ENCODE measurements at regions not wholly inside any gene's neighbourhood (a gene's known extent, or its start where the extent isn't known, plus 50 kb on each side); places are given as distances from the start of the nearest gene placed in this dataset.
A peak's percentile ranks its signal among the peaks of the same experiment; 100 is the strongest.
"Not testable (repeated sequence)": the region's sequence is repeated elsewhere in the genome, so short reads cannot be mapped to it uniquely, and the experiment has no call there.

DNA sequence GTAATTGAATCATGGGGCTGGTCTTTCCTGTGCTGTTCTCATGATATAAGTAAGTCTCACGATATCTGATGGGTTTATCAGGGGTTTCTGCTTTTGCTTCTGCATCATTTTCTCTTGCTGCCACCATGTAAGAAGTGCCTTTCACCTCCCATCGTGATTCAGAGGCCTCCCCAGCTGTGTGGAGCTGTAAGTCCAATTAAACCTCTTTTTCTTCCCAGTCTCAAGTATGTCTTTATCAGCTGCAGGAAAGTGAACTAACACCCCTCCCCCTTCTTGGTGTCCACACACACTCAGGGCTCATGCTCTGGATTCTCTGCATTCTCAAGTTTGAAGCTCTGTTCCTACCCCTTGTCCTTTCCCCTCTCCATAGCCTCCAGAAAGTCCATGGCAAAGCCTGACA lies 107.1 kb downstream of the THBS2 start:
- DNase-seq: no peak
- intact Hi-C loops (cut with micrococcal nuclease): no loop called here
- ATAC-seq: no peak

DNA sequence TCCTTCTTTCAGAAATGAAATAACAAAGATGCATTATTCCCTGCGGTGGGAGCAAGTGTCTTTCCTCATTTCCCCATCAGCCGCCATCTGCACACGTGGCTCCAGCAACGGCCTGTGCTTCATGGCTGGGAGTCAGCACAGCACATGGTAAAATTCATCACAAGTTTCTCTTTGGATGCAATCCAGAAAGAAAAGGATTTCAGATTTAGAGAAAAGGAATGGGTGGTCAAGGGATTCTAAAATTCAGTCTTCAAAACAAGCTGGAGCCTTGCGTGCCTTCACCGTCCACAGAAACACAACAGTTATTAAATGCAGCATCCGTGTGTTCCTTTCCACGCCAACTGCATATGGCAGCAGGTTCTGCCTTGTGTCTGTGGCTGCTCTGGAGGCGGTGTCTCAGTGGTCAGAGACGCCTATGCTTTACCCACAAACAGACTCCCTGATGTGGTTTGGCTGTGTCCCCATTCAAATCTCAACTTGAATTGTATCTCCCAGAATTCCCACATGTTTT lies 107.6 kb downstream of the THBS2 start:
- no peak for DNase-seq
- intact Hi-C loops (cut with micrococcal nuclease): no loop called here

DNA sequence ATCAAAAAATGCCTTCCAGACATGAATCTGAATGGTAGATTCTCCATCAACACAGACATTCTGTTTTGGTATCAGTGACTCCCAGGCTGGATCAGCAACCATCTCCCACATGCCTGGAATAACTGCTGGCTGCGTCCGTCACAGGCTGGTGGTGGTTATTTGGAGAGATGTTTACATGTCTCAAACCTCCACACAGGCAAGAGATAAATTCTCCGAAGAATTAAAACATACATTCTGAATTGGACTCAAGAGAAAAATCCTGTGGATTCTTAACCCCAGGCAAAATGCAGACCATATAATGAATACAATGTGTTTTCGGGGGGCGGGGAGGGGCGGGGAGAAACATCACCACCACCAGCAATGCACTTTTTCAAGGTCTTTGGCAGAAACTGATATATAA lies 108.2 kb downstream of the THBS2 start:
- ATAC-seq (no peak), DNase-seq (no peak)
- intact Hi-C loops (cut with micrococcal nuclease): no loop called here

More for the DNA sequence above, 107.6 kb downstream of the THBS2 start:
- ATAC-seq: peak; percentile 48

DNA sequence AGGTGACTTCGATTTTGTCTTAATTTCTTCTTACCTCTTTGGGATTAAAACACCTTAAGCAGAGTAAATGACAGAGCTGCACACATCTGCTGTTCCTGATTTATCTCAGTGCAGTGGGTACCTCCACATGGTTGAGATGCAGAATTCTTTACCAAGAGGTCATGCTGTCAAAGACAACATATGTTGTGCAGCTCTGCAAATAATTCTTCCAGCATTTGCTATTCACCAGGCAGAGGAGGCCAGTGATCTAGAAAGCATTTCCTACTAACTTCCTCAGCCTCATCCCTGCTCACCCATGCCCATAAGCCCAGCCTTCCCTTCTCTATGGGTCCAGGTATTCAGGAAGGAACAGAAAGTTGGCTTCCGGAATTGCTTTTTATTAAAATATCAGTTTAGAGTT lies 109.3 kb downstream of the THBS2 start:
- intact Hi-C loops (cut with micrococcal nuclease): no loop called here
- DNase-seq (no peak), ATAC-seq (no peak)

DNA sequence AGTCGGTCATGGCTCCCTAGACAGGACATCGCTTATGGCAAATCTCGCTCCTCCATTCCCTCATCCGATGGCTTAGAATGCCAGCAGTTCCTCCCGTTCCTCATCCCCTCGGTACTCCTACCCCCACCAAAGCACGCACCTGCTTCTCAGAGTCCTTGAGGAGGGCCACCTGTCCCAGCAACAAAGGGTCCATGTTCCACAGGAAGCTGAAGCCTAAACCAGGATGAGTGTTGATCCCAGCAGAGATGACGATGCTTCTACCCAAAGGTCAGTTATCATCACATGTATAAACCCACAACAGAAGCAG lies 111.2 kb downstream of the THBS2 start:
- ATAC-seq (no peak), DNase-seq (no peak)
- intact Hi-C loops (cut with micrococcal nuclease): no loop called here

DNA sequence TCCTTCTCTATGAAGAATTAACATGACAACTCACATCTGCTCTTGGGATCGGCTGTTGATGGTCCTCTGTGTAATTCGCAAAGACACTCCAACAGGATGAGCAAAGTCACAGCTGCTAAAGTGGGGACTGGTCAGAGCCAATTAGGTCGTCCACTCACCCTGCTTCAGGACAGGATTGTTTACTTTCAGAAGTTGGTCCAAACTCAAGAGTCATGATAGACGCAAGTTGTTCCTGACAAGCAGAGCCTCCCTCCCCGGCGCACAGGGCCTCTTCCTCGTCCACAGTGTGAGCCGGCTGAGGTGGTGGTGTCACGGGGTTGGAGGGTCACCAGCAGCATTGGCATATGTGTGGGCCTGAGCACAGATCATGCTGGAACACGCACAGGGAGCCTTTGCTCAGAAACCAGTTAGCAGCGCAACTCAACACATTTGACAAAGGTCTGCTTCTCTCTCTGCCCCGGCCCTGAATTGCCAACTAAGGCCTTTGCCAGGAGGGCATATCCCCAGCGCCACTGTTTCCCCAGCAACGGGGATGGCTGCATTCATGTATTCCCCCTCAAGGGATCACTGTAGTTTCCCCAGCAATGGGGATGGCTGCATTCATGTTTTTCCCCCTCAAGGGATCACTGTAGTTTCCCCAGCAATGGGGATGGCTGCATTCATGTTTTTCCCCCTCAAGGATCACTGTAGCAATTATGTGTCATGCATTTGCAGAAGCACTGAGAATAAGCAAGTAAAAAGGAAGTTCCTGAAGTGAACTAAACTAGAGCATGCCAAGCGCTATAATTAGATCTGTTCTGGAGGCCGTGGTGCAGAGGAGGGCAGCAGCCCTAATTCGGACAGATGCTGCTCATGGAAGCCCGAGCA lies 111.7 kb downstream of the THBS2 start:
- intact Hi-C loops (cut with micrococcal nuclease): no loop called here
- DNase-seq: peak; percentile 82

DNA sequence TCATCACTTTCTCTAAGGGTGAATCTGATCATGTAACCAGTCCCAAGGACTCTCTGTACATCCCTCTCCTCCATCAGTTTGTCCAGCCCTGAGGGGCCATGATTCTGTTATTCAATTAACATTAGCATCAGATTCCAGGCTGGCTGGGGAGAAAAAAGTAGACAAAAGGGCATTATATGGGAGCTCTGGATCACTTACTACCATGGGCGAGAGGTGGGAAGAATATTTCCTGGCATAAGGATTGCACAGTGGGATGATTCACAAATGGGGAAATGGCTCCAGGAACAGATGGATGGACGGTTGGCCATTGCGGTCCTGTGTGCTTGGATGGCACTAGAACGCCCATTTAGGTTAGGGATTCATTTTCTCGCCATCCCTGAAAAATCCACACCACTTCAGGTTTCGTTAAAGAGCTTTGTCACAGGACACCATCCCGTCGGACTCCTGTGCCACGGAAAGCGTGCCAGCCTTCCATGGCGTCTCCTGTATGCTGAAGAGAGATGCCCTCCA lies 112.6 kb downstream of the THBS2 start:
- no peak for DNase-seq
- no peak for ATAC-seq
- intact Hi-C loops (cut with micrococcal nuclease): no loop called here

More for the DNA sequence above, 111.7 kb downstream of the THBS2 start:
- peak; percentile 91 for ATAC-seq

DNA sequence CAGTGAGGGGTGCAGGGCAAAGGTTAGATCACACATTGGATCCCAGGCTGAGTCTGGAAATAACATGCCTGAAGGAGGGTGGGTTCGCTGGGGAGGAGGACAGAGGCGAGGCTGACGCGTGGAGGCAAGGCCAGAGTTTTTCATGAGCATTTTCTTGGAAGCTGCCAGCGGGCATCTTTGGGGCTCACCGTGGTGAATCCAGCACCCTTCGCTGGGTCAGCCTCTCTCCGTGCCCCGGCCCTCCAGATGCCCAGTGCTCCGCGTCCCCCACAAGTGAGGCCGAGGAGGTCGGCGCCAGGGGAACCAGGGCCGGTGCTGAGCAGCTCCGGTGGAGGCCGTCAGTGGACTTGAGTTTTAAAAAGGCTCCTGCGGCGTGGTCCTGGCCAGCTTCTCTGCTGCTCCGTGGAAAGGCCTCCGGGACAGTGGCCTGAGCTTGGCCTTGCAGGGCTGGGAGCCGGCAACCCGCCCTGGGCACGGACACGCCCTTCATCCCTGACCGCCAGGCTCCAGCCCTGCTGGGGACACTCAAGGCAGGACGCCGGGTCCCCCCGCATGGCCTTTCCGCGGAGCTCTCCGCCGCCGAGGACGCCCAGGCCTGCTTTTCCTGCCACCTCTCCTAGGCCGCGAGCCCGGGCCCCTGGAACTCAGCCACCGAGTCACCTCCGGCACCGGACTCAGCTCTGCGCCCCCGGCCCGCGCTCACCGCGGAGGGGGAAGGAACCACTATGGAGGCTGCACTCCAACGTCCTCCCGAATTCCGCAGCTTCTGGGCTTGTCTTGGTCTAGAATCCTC lies 114.3 kb downstream of the THBS2 start:
- ATAC-seq (no peak), DNase-seq (no peak)
- intact Hi-C loops (cut with micrococcal nuclease): no loop called here

DNA sequence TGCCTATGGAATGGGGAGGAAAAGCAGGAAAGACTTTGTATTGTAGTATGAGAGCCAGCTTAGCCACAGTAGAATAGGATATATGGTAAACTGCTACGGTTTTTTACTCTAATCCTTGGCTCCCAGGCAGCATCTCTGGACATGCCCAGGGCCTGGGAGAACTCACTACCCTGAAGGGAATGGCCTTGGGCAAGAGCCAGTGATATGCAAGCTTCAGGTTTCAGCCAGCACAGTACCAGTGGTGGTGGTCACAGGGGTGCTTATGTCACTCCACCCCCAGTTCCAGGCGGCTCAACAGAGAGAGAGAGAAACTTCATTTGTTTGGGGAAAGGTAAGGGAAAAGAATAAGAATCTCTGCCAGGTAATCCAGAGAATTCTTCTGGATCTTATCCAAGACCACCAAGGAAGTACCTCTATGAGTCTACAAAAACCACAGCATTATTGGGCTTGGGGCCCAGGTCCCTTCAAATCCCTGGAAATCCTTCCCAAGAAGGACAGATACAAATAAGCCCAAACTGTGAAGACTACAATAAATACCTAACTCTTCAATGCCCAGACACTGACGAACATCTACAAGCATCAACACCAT lies 121.2 kb downstream of the THBS2 start:
- intact Hi-C loops (cut with micrococcal nuclease): no loop called here
- ATAC-seq: no peak
- no peak for DNase-seq

DNA sequence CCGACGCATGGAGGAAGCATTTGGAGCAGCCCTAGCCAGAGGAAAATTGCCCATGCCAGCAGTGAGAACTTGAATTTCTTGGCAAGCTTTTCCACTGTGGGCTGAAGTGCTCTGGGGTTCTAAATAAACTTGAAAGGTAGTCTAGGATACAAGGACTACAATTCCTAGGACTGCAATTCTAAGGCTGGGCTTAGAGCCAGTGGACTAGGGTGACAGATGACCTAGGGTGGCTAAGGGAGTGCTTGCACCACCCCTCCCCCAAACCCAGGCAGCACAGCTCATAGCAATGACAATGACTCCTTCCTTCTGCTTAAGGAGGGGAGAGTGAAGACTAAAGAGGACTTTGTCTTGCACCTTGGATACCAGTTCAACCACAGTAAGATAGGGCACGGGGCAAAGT lies 122.3 kb downstream of the THBS2 start:
- DNase-seq: no peak
- intact Hi-C loops (cut with micrococcal nuclease): no loop called here
- ATAC-seq: no peak

DNA sequence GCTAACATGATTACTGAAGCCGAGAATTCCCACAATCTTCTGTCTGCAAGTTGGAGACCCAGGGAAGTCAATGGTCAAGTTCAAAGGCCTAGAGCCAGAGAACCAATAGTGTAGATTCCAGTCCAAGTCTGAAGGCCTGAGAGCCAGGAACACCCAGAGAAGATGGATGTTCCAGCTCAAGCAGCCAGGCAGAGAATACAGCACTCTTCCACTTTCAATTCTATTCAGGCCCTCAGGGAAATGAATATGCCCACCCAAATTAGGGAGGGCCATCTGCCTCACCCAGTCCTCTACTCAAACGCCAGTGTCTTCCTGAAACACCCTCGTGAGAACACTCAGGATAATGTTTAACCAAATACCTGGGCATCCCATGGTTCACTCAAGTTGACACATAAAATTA lies 123.5 kb downstream of the THBS2 start:
- no peak for DNase-seq
- intact Hi-C loops (cut with micrococcal nuclease): no loop called here
- no peak for ATAC-seq

DNA sequence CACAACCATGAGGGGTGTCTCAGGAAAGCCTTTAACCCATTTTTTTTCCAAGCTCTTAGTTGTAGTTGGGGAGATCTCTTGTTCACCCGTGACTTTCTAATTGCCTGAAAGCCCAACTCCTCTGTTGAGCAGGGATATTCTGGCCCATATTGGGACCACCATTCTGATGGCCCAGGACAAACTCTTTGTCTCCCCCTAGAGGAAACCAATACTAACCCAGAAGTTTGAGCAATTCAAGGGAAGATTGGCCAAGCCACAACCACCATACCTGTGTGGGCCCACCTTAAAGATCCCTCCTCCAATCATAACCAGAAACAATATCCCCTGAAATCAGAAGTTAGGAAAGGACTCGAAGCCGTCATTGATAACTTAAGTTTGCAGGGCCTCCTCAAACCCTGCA lies 132.6 kb downstream of the THBS2 start:
- DNase-seq (no peak), ATAC-seq (no peak)
- intact Hi-C loops (cut with micrococcal nuclease): no loop called here

DNA sequence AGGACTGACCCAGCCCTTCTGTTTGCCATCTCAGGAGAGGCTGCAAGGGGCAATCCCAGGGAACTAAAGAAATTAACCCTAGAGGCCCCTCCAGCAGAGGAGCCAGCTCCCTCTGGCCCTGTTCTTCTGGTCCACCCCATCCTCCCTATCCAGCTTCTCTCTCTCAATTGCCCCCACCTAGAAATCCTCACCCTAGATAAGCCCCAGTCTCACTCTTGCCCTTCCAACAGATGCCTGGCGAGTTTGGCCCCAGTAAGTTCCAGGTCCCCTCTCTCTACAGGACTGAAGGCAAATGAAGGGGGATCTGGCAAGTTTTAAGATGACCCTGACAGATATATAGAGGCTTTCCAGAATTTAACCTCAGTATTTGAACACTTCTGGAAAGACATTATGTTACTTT lies 134.0 kb downstream of the THBS2 start:
- DNase-seq (no peak), ATAC-seq (no peak)
- intact Hi-C loops (cut with micrococcal nuclease): no loop called here

DNA sequence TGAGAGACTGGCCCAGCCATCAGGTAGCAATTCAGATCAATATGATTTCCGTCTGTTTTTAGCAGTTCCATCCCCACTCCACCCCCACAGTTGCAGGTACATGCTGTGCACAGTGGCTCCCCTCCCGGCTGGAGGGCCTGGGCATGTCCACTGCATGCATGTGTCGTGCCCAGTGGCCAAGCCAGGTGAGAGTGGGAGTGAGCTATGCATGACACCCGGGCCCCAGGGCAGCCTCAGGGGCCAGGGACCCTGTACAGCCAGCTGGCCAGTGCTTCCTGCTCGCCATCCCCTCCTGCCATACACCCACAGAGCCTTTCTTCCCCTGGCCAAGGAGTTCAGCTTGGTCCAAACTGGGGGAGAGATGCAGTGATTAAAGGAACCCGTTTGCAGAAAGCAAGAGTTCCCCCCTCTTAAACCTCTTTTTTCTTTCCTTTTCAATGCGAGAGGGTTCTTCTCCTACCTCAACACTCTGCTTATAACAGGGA lies 135.3 kb downstream of the THBS2 start:
- ATAC-seq (no peak), DNase-seq (no peak)
- intact Hi-C loops (cut with micrococcal nuclease): no loop called here

DNA sequence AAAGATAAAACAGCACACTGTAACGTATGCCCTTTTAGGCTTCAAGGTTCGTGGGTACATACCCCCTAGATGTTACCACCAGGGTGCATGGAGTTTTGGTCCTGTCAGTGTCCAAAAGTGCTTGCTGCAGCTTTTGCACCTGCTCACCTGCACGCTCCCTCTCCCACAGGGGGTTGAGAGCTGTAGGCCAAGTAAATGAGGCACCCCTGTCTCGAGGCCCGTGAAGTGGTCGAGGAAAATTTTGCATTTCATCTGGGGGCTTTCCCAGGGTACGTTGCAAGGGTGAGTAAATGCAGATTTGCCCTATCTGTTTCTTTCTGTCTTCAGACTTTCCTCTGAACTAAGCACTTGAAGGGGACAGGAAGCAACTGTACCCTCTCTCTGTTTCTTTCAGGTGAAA lies 136.0 kb downstream of the THBS2 start:
- intact Hi-C loops (cut with micrococcal nuclease): no loop called here
- ATAC-seq: no peak

DNA sequence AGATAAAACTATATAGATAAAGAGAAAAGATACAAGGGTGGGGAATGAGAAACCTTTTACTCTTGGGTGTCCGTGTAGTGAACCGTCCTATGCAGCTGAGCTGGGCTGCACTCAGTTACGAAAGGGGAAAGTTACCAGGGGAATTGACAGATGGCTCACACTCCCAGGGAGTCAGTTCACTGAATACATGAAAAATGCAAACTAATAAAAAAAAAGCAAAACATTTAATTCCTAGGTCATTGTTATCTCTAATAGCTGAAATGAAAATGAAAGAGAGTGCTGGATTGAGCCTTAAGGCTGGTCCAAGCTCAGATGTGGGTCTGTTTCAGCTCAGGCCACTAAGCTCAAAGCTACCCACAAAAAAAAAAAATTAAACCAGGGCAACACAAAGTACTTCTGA lies 138.0 kb downstream of the THBS2 start:
- ATAC-seq (peak; percentile 56), DNase-seq (no peak)
- intact Hi-C loops (cut with micrococcal nuclease): no loop called here

More for the DNA sequence above, 136.0 kb downstream of the THBS2 start:
- DNase-seq: no peak

DNA sequence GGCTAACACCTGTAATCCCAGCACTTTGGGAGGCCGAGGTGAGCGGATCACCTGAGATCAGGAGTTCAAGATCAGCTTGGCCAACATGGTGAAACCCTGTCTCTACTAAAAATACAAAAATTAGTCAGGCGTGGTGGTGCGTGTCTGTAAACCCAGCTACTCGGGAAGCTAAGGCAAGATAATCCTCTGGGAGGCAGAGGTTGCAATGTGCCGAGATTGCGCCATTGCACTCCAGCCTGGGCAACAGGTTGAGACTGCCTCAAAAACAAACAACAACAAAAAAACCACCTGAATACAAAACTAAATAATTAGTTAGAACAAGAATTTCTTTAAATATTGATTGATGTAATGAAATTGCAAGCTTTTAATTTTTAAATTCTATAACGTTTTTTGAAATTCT lies 139.0 kb downstream of the THBS2 start:
- intact Hi-C loops (cut with micrococcal nuclease); ATAC-seq; DNase-seq: not testable (repeated sequence)

DNA sequence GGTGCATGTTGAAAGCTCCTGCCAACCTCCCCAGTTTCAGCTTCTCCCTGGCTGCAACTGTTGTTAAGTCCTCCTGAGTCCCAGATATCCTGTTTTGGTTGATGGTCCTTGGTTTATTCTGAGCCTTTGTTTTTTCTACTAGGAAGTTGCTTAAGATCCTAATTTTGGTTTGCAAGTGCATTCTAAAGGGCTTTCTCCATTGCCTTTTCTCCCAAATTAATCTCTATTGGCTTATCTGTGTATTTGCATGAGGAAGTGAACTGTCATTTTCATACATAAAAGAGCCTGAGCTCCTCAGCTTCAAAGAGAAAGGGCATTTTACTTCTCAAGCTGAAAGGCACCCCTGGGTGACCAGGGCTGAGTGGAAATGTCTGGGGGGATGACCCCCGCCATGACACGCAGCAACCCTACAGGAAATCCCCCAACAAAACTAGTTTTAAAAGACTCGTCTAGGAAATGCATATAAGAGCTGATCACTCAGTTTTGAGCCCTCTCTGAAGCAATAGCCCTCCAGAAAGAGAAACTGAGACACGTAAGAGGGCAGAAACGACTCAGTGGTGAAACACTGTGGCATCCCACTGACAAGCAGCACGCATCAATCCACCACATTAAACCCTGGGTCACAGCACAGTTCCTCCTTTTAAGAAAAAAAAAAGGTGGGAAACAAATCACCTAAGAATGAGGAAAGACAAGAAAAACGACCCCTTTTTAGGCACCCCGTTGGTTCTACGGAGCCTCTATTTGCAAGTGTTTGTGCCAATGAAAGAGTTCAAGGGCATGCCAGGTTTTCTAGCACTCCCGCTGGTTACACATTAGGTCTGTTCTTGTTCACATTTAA lies 140.9 kb downstream of the THBS2 start:
- DNase-seq (no peak), ATAC-seq (no peak)
- intact Hi-C loops (cut with micrococcal nuclease): no loop called here

DNA sequence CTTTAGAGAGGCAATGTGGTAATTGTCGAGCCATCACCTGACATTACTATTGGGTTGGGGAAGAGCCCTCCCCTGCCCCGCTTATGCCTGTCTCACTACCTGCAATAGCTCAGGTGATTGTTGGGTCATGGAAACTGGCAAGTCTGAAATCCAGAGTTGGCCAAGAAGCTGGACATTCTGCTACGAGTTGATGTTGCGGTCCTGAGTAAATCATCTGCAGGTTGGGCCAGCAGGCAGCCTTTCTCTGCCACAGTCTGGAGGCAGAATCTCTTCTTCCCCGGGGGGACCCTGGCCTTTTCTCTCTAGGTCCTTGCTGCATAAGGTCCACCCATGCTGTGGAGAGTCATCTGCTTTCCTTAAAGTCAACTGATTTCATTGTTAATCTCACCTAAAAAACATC lies 142.4 kb downstream of the THBS2 start:
- intact Hi-C loops (cut with micrococcal nuclease): no loop called here
- ATAC-seq: no peak
- DNase-seq: no peak
